Astrocyte of the cerebellum (primary cell): ENCODE measurements at regions not wholly inside any gene's neighbourhood (a gene's known extent, or its start where the extent isn't known, plus 50 kb on each side); places are given as distances from the start of the nearest gene placed in this dataset.
"Not testable (repeated sequence)": the region's sequence is repeated elsewhere in the genome, so short reads cannot be mapped to it uniquely, and the experiment has no call there.

Experiments used
- DNase-seq: peaks from one replicate; pipeline ENCODE4 v3.0.0-alpha.2; 2011; ENCODE audit warnings: low read depth
- H3K4me3 ChIP-seq: 2 replicates; pipeline ENCODE4 v1.5.1; 2011; ENCODE audit warnings: mild to moderate bottlenecking, low read depth, low read length, moderate library complexity
- CTCF ChIP-seq: IDR thresholded peaks from 2 replicates; pipeline ENCODE4 v1.5.1; 2012; ENCODE audit warnings: low read length, low read depth, moderate library complexity, mild to moderate bottlenecking; ENCODE audit errors: missing control alignments
- in situ Hi-C: cut with HindIII; loops from 2 replicates; pipeline ENCODE4 v1.10.0; 2017; ENCODE audit warnings: low sequenced_read_pairs

- H3K4me3 ChIP-seq, in situ Hi-C loops, DNase-seq: not testable (repeated sequence)
Observed at GRCh38 chr7:106713452-106713851, 52.5 kb upstream of the CCDC71L start.

GRCh38 chr7:106714590-106715442, 53.9 kb upstream of the CCDC71L start:
- H3K4me3 ChIP-seq, in situ Hi-C loops, DNase-seq: not testable (repeated sequence)

GRCh38 chr7:106715730-106716129, 54.8 kb upstream of the CCDC71L start:
- TF ChIP-seq CTCF: no peak
- DNase-seq: no peak
- in situ Hi-C loops: no loop called here
- H3K4me3 ChIP-seq: no peak overlapping the region

GRCh38 chr7:106717254-106717954, 56.4 kb upstream of the CCDC71L start:
- no peak for DNase-seq
- no peak for TF ChIP-seq CTCF
- in situ Hi-C loops: no loop called here
- H3K4me3 ChIP-seq: no peak overlapping the region

- in situ Hi-C loops: no loop called here
- H3K4me3 ChIP-seq: no peak overlapping the region
- no peak for TF ChIP-seq CTCF
- peak; percentile 90 for DNase-seq
Observed at GRCh38 chr7:106717955-106718871, 57.3 kb upstream of the CCDC71L start.

GRCh38 chr7:106720641-106721040, 59.7 kb upstream of the CCDC71L start:
- TF ChIP-seq CTCF: no peak
- in situ Hi-C loops: no loop called here
- H3K4me3 ChIP-seq: no peak overlapping the region
- no peak for DNase-seq
